GM12878 (cell line): ENCODE measurements at regions not wholly inside any gene's neighbourhood (a gene's known extent, or its start where the extent isn't known, plus 50 kb on each side); places are given as distances from the start of the nearest gene placed in this dataset.

Experiments
- ATAC-seq: fragments of 200-7000 bp; cut with Tn5 transposase; 3 replicates; pipeline ENCODE4 v1.9.1; 2020; ENCODE audit warnings: mild to moderate bottlenecking, moderate library complexity
- BruUV-seq: library from RNA; stranded (reverse); fragments of 400-500 nt; replicated peaks from 2 replicates; lab custom pipeline; 2021; lab: Mats Ljungman, UMichigan
- CTCF ChIA-PET: fragments of 300-600 bp; sonication (Branson Sonifier 250); formaldehyde crosslinking; extraction: SDS; loops from one replicate; lab custom pipeline; 2021; ENCODE audit warnings: inconsistent platforms; lab: Yijun Ruan, JAX
- POLR2A ChIA-PET: fragments of 350-600 bp; formaldehyde crosslinking; extraction: SDS; loops from one replicate; lab custom pipeline; 2021; ENCODE audit warnings: inconsistent platforms; lab: Charles Lee
- RAD21 ChIA-PET: fragments of 300-600 bp; sonication (Branson Sonifier 250); formaldehyde crosslinking; loops from one replicate; lab custom pipeline; 2023; ENCODE audit warnings: antibody characterized with exemption; ENCODE audit not compliant: unreplicated experiment; lab: Charles Lee
- SMC1A ChIA-PET: fragments of 300-600 bp; sonication (Branson Sonifier 250); formaldehyde crosslinking; loops from one replicate; lab custom pipeline; 2023; ENCODE audit not compliant: unreplicated experiment, uncharacterized antibody; lab: Charles Lee
- DNase-seq: peaks from one replicate; pipeline ENCODE4 v3.0.0-alpha.2; 2011; ENCODE audit warnings: low read depth, low spot score
- FAIRE-seq: peaks from 3 replicates; lab custom pipeline; 2011; peaks lifted over from hg19 to GRCh38; lab: Jason Lieb, UNC
- H2AFZ ChIP-seq: 2 replicates; pipeline ENCODE4 v1.6.0; 2011; ENCODE audit warnings: low read depth, low read length, control low read depth; ENCODE audit not compliant: control insufficient read depth
- H3K27ac ChIP-seq: 2 replicates; pipeline ENCODE4 v1.5.1; 2011; ENCODE audit warnings: control low read depth; ENCODE audit not compliant: control insufficient read depth, insufficient read depth
- H3K27me3 ChIP-seq, 2 experiments: replicated peaks in 1 of 2; 2 replicates each; pipeline versions ENCODE4 v1.6.0 to v1.6.1; 2011; ENCODE audit warnings: low read length in 1 of 2; ENCODE audit not compliant: control insufficient read depth in 2 of 2, insufficient read depth in 2 of 2
- H3K36me3 ChIP-seq, 2 experiments: 2 replicates each; pipeline ENCODE4 v1.5.1; 2011; ENCODE audit warnings: low read length in 1 of 2; ENCODE audit not compliant: control insufficient read depth in 2 of 2, insufficient read depth in 2 of 2
- H3K4me1 ChIP-seq: 2 replicates; pipeline ENCODE4 v1.6.1; 2011; ENCODE audit warnings: mild to moderate bottlenecking, low read length, moderate library complexity, mixed read lengths; ENCODE audit not compliant: control insufficient read depth, insufficient read depth
- H3K4me2 ChIP-seq: 2 replicates; pipeline ENCODE4 v1.6.0; 2011; ENCODE audit warnings: control low read depth; ENCODE audit not compliant: control insufficient read depth, insufficient read depth
- H3K4me3 ChIP-seq: fragments of 200-600 bp; sonication (generic); 2 replicates; pipeline ENCODE4 v1.5.1; 2016
- H3K79me2 ChIP-seq: 2 replicates; pipeline ENCODE4 v1.6.0; 2011; ENCODE audit warnings: low read length; ENCODE audit not compliant: control insufficient read depth, insufficient read depth
- H3K9ac ChIP-seq: 2 replicates; pipeline ENCODE4 v1.8.0; 2011; ENCODE audit warnings: low read length, control low read depth, mixed read lengths; ENCODE audit not compliant: control insufficient read depth, insufficient read depth
- H3K9me3 ChIP-seq: replicated peaks from 3 replicates; pipeline ENCODE4 v1.5.1; 2011; ENCODE audit warnings: mild to moderate bottlenecking, low read length; ENCODE audit not compliant: control insufficient read depth, insufficient read depth
- H4K20me1 ChIP-seq: 2 replicates; pipeline ENCODE4 v1.6.0; 2011; ENCODE audit not compliant: control insufficient read depth, insufficient read depth
- ASH2L ChIP-seq: fragments of 300-600, 200-600 bp; sonication (generic); IDR thresholded peaks from 2 replicates; pipeline ENCODE4 v1.6.1; 2017; ENCODE audit warnings: low read depth, mild to moderate bottlenecking, borderline replicate concordance
- E2F4 ChIP-seq: IDR thresholded peaks from 2 replicates; pipeline ENCODE4 v1.6.1; 2012; ENCODE audit warnings: low read depth, low read length, improper control_type of control experiment
- GABPA ChIP-seq: IDR thresholded peaks from 2 replicates; pipeline ENCODE4 v1.6.1; 2014; ENCODE audit warnings: antibody characterized with exemption, low read depth, mild to moderate bottlenecking, inconsistent platforms
- JUNB ChIP-seq: IDR thresholded peaks from 2 replicates; pipeline ENCODE4 v1.6.1; 2016; ENCODE audit warnings: antibody characterized with exemption, mild to moderate bottlenecking
- POU2F2 ChIP-seq: IDR thresholded peaks from 3 replicates; pipeline ENCODE4 v1.6.1; 2011; ENCODE audit warnings: low read depth, mild to moderate bottlenecking, low read length, borderline replicate concordance
- RAD21 ChIP-seq: IDR thresholded peaks from 2 replicates; pipeline ENCODE4 v1.6.1; 2011; ENCODE audit warnings: mild to moderate bottlenecking, low read depth, low read length, moderate library complexity; ENCODE audit not compliant: insufficient read depth
- REST ChIP-seq: IDR thresholded peaks from 2 replicates; pipeline ENCODE4 v1.6.1; 2012; ENCODE audit warnings: mild to moderate bottlenecking, low read depth, low read length
- SMAD1 ChIP-seq: fragments of 450-650 bp; IDR thresholded peaks from 2 replicates; pipeline ENCODE4 v1.6.1; 2018; ENCODE audit warnings: mild to moderate bottlenecking, low read depth; ENCODE audit not compliant: partially characterized antibody
- SMARCA5 ChIP-seq: fragments of 450-650 bp; IDR thresholded peaks from 2 replicates; pipeline ENCODE4 v1.6.1; 2017; ENCODE audit warnings: mild to moderate bottlenecking
- TAF1 ChIP-seq: IDR thresholded peaks from 2 replicates; pipeline ENCODE4 v1.6.1; 2011; ENCODE audit warnings: mild to moderate bottlenecking, low read depth, low read length, borderline replicate concordance
- TCF7 ChIP-seq: IDR thresholded peaks from 2 replicates; pipeline ENCODE4 v1.6.1; 2014; ENCODE audit warnings: antibody characterized with exemption, borderline replicate concordance
- ZBTB4 ChIP-seq: fragments of 450-650 bp; formaldehyde crosslinking; IDR thresholded peaks from 2 replicates; pipeline ENCODE4 v1.4.0; 2022; ENCODE audit warnings: mild to moderate bottlenecking, moderate library complexity
- ZNF384 ChIP-seq: IDR thresholded peaks from 2 replicates; pipeline ENCODE4 v1.6.1; 2012; ENCODE audit warnings: low read depth, mild to moderate bottlenecking, low read length, improper control_type of control experiment, borderline replicate concordance
- WGBS: methylation state at CpG from one replicate; pipeline ENCODE4 v1.1.6; 2016; ENCODE audit warnings: low lambda C conversion rate; ENCODE audit not compliant: insufficient replicate concordance, insufficient coverage; ENCODE audit errors: missing lambda C conversion rate; 5-methylcytosine and 5-hydroxymethylcytosine counted together
- in situ Hi-C: fragments of 300-500 bp; cut with MboI; formaldehyde crosslinking; loops from 9 replicates; pipeline ENCODE4 v1.14.3; 2018; ENCODE audit warnings: mixed read lengths
- intact Hi-C: fragments of 100-400 bp; cut with micrococcal nuclease; formaldehyde crosslinking; loops from one replicate; pipeline ENCODE4 v1.14.2; 2022; ENCODE audit not compliant: unreplicated experiment

- H3K4me2 ChIP-seq = no peak overlapping the region
- ATAC-seq = peak; percentile 60
- CTCF ChIA-PET = interaction anchor here (1.0 kb wide), 1 partner anchor 25 kb away, joined by 3 read pairs; no protein-coding TSS in a partner anchor
These were observed 165.7 kb upstream of the KCNJ3 start for GRCh38 chr2:154532763-154533162.

More at GRCh38 chr2:154532763-154533162, 165.7 kb upstream of the KCNJ3 start:
- Histone ChIP-seq H3K27me3 (no peaks in the 10 kb centered on the region), H3K9me3 (no peaks in the 10 kb centered on the region), H4K20me1 (no peaks in the 10 kb centered on the region), H3K36me3 (no peaks in the 10 kb centered on the region), H3K27ac (no peak overlapping the region), H3K79me2 (no peaks in the 10 kb centered on the region), H2AFZ (no peak overlapping the region), H3K4me3 (no peak overlapping the region), H3K4me1 (no peaks in the 10 kb centered on the region), H3K9ac (no peak overlapping the region)
- FAIRE-seq (no peak), DNase-seq (no peak)
- TF ChIP-seq RAD21 = no peak
- no peak for TF ChIP-seq JUNB
- no peak for TF ChIP-seq GABPA
- TF ChIP-seq ZBTB4 = no peak
- no peak for TF ChIP-seq POU2F2
- no peak for TF ChIP-seq SMARCA5
- TF ChIP-seq TAF1 = no peak
- TF ChIP-seq ZNF384 = no peak
- no peak for TF ChIP-seq SMAD1
- TF ChIP-seq ASH2L = no peak
- no peak for TF ChIP-seq E2F4
- TF ChIP-seq REST = no peak
- TF ChIP-seq TCF7 = no peak
- RAD21 ChIA-PET = interaction anchor here (1.1 to 2.6 kb wide), 2 partner anchors 23 to 25 kb away, joined by 4 to 10 read pairs; no protein-coding TSS in a partner anchor
- 23% methylated on average over 2 of the region's 2 CpGs for WGBS
- intact Hi-C loops = no loop called here
- POLR2A ChIA-PET = interaction anchor here (1.1 kb wide), 1 partner anchor 16 kb away, joined by 3 read pairs; no protein-coding TSS in a partner anchor
- in situ Hi-C loops = no loop called here
- SMC1A ChIA-PET = interaction anchor here (0.7 to 2.6 kb wide), 10 partner anchors 11 to 692 kb away, joined by 3 to 16 read pairs (median 4); no protein-coding TSS in a partner anchor
- BruUV-seq = no TSS peak
